Transverse colon (tissue), 4 donors: ENCODE measurements at regions not wholly inside any gene's neighbourhood (a gene's known extent, or its start where the extent isn't known, plus 50 kb on each side); places are given as distances from the start of the nearest gene placed in this dataset.

Experiments
- CTCF ChIP-seq, 5 experiments: fragments of 200-600 bp in 3 of 5; fragments of 450-650 bp in 2 of 5; sonication (generic) in 3 of 5; IDR thresholded peaks; 1 replicate in 2 of 5; 2 replicates in 3 of 5; pipeline ENCODE4 v1.5.1; 2016 to 2017; ENCODE audit warnings: antibody characterized with exemption in 5 of 5, inconsistent platforms in 3 of 5, mild to moderate bottlenecking in 2 of 5, moderate library complexity in 1 of 5
- POLR2A ChIP-seq: fragments of 450-650 bp; IDR thresholded peaks from one replicate; pipeline ENCODE4 v1.6.1; 2016; ENCODE audit warnings: antibody characterized with exemption, mild to moderate bottlenecking, moderate library complexity
- POLR2AphosphoS5 ChIP-seq, 3 donors: sonication (generic); formaldehyde crosslinking; IDR thresholded peaks; one replicate each; pipeline ENCODE4 v1.6.1; 2016; ENCODE audit warnings: antibody characterized with exemption in 3 of 3

- TF ChIP-seq CTCF (IDR thresholded peaks at IDR 0.05) (no peak), POLR2A (no peak), POLR2AphosphoS5 (IDR thresholded peaks at IDR 0.05) (no peak)
Observed at GRCh38 chr3:5735896-5736295, 548.4 kb downstream of the EDEM1 start.
